Ovary (tissue), 3 donors: ENCODE measurements at regions not wholly inside any gene's neighbourhood (a gene's known extent, or its start where the extent isn't known, plus 50 kb on each side); places are given as distances from the start of the nearest gene placed in this dataset.

Source experiments
- POLR2A ChIP-seq: fragments of 450-650 bp; IDR thresholded peaks from one replicate; pipeline ENCODE4 v1.6.1; 2017; ENCODE audit warnings: antibody characterized with exemption, mild to moderate bottlenecking, moderate library complexity
- TF ChIP-seq, protein P1 (sequence below), 3 donors: fragments of 450-650 bp in 2 of 3; fragments of 200-600 bp in 1 of 3; IDR thresholded peaks; one replicate each; pipeline versions ENCODE4 v1.5.1 to v1.8.0; 2016 to 2022; ENCODE audit warnings: antibody characterized with exemption in 3 of 3, mild to moderate bottlenecking in 1 of 3
- donor health status: DM: no; HTN: no; CAD: no.

DNA sequence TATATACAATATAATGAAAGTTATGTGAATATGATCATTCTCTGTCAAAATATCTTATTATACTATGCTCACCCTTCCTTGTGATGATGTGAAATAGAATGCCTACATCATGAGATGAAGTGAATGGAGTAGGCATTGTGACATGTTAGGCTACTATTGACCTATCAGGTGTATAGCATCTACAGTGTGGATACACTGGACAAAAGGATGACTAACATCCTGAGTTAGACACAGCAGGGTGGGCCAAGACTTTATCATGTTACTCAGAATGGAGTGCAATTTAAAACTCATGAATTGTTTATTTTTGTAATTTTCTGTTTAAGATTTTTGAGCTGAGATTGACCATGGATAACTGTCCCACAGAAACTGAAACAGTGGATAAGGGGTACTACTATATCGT lies 53.4 kb upstream of the NAV3 start:
- TF ChIP-seq, protein P1, sequence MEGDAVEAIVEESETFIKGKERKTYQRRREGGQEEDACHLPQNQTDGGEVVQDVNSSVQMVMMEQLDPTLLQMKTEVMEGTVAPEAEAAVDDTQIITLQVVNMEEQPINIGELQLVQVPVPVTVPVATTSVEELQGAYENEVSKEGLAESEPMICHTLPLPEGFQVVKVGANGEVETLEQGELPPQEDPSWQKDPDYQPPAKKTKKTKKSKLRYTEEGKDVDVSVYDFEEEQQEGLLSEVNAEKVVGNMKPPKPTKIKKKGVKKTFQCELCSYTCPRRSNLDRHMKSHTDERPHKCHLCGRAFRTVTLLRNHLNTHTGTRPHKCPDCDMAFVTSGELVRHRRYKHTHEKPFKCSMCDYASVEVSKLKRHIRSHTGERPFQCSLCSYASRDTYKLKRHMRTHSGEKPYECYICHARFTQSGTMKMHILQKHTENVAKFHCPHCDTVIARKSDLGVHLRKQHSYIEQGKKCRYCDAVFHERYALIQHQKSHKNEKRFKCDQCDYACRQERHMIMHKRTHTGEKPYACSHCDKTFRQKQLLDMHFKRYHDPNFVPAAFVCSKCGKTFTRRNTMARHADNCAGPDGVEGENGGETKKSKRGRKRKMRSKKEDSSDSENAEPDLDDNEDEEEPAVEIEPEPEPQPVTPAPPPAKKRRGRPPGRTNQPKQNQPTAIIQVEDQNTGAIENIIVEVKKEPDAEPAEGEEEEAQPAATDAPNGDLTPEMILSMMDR (IDR thresholded peaks at IDR 0.05): no peak
- TF ChIP-seq POLR2A: no peak
